ENCODE measurements at regions not wholly inside any gene's neighbourhood (a gene's known extent, or its start where the extent isn't known, plus 50 kb on each side); places are given as distances from the start of the nearest gene placed in this dataset.

DNA sequence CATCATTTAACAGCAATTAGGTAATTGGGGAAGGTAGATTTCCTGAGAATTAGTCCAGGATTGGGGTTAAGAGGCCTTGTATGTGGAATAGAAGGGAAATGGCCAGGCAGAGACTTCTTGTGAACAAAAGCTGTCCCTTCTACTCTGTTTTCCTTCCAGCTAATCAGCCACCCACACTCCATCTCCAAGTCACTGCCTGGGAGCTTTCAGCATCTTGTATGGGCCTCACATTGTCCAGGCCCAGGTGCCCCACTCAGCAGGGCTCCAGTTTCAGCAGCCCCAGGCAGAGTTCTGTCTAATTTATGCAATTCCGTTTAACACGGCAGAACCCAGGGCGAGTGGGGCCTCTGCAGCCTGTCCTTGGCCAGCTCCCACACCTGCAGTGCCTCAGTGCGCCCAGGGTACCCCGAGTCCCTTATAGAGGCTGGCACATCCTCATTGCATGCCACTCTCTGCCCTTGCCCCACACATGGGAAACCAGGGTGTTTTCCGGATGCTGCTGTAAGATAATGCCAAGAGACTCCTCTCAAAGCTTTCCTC is 113.0 kb downstream of the EDN3 start:
- no peak for TF ChIP-seq CTCF (IDR thresholded peaks at IDR 0.05)
- no peak for TF ChIP-seq POLR2A (IDR thresholded peaks at IDR 0.05)

Data from Peyer's patch (tissue), 4 donors.